ENCODE measurements at regions not wholly inside any gene's neighbourhood (a gene's known extent, or its start where the extent isn't known, plus 50 kb on each side); places are given as distances from the start of the nearest gene placed in this dataset.
A peak's percentile ranks its signal among the peaks of the same experiment; 100 is the strongest.

GRCh38 chr14:83395321-83395720 is 1861.7 kb upstream of the SEL1L start:
- DNase-seq = no peak

DNA sequence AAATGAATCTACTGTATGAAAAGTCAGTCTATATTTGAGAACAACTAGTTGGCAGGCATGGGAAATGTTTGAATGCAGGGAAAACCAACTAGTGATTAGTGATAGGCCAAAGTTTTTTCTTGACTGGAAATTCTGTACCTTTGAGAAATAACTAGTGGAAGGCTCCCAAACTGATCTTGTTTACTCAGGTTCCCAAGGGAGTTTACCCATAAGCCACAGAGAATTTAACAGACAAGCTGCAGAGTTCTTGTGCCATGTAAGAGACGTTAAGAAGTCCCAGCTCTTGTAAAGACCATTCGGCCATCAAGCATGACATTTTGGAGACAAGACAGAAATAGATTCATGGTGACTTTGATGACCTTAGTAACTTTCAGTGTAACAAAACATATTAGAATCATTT is 1882.8 kb upstream of the SEL1L start:
- no peak for DNase-seq

DNA sequence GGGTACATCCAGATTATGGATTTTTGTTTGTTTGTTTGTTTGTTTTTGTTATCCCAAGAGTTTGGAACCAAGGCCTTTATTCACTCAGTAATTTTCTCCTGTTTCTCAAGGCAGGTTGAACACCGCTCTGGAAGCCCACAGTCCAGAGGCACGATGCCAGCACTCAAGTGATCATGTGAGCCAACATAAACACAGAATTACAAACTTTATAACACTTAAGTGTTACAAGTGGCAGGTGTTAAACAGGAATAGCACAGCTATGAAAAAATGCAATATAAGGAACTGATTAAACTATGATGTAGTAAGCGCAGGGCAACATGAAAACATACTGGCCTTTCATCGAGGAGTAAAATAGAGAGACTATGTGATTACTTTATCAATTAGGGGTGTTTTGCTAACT is 1885.8 kb upstream of the SEL1L start:
- no peak for DNase-seq

DNA sequence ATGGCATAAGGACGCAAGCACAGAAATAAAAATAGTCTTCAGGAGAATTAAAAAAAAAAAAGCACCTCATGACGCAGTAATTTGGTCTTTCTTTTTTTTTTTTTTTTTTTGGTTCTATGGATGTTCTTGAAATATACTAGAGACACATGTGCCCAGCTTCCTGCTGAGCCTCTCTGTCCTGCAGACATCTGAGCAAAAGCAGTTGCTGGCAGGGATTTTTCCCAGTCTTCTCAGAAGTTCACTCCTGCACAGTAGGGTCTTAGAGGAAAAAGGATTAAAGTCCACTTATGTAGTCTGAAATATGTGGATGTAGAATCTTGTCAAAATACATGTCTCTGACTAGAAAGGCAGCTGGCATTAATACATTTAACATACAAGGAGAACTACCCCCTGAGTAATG is 1888.1 kb upstream of the SEL1L start:
- DNase-seq = no peak

DNA sequence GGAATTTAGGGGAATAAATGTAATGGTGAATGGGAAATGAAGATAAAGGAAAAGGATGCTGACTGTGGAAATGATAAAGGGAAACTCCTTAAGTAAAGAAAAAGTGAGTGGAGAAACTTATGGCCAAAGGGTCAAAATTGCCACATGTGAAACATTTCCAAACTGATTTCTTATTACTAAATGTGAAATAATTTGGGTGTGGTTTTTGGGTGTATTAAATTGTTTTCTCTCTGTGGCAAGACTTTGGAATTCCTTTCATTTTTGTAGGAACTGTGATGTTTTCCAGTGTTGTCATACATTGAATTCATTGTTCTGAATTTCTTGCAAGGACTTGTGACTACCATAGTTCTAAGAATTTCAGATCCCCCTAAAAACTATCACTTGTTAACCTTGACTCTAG is 1891.5 kb upstream of the SEL1L start:
- DNase-seq = no peak

- no peak for DNase-seq
These were observed 1892.1 kb upstream of the SEL1L start for GRCh38 chr14:83425706-83426105.

- no peak for DNase-seq
These were observed 1900.0 kb upstream of the SEL1L start for GRCh38 chr14:83433618-83434017.

DNA sequence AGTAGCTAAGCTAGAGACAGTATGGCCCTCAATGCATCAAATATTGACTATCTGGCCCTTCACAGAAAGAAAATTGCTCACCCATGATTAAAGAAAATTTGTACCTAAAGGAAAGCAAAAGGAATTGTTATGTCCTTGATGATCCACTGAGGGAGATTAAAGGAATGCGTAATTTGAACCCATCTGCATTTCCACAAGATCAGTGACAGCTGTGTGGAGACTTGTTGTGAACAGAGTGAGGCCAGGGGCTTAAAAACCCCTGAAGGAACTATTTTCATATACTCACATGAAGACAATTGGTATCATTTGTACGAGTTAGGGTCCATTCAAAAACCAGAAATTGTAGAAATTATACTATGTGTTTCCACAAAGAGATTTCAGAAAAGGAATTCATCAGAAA is 1908.1 kb upstream of the SEL1L start:
- DNase-seq = no peak

GRCh38 chr14:83455561-83455960 is 1921.9 kb upstream of the SEL1L start:
- no peak for DNase-seq

- no peak for DNase-seq
These were observed 1927.9 kb upstream of the SEL1L start for GRCh38 chr14:83461521-83461920.

- DNase-seq = no peak
These were observed 1929.1 kb upstream of the SEL1L start for GRCh38 chr14:83462759-83463158.

DNA sequence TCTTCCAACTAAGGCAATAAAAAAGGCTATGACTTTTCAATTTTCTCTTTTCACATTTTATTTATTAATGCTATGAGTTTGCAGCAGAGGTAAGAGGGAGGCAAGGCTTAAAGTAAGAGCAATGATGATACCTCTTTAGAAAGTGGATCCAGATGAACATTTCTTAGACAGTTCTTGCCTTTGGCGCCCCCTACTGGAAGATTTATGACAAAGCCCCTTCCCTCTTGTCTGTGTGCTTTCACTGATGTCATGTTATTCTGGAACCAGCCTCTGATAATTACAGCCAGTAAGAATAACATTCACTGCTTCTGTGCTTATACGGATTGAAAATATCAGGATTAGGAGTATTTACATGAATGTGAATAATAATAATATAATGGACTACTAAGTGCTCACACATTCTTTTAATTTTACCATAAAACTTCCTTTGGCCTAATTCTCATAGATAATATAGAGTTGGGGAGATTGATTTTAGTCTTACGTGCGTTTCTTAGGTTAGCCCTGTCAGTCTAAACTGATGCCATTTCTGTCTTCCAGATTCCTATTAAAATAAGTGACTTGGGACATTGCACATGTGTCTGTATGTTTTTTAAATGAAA is 1929.9 kb upstream of the SEL1L start:
- DNase-seq = peak; percentile 47

- no peak for DNase-seq
These were observed 1934.2 kb upstream of the SEL1L start for GRCh38 chr14:83467811-83468210.

GRCh38 chr14:83470466-83470865 is 1936.8 kb upstream of the SEL1L start:
- DNase-seq = no peak

DNA sequence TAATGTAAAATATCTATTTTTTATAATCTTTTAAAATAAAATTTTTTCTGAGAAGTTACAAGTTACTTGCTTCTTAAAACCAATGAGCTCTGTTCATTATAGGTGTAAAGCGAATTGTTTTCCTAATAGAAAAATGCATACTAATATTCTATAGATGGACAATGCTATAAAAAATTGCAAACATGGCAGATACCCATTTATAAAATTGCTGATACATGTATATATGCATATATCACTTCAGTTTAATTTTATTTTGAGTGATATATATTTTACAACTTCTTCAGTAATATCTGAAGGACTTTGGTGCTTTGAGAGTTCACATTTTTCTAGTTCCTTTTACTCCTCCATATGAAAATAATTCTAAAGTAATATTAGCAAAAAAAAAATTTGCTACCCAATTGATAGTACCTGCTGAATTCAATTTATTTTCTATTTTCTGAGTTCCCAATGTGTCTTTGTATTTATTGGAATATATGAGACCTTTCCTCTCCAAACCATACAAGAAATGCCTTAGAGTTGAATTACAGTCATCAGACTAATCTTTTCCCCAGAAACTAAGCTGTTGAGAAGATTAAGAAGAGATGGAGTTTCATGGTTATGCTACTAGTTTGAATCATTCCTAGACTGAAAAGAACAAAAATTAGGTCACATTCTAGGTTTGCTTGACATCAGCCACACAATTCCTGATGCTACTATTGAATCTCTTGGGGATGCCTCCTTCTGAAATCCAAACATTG is 1937.5 kb upstream of the SEL1L start:
- no peak for DNase-seq

DNA sequence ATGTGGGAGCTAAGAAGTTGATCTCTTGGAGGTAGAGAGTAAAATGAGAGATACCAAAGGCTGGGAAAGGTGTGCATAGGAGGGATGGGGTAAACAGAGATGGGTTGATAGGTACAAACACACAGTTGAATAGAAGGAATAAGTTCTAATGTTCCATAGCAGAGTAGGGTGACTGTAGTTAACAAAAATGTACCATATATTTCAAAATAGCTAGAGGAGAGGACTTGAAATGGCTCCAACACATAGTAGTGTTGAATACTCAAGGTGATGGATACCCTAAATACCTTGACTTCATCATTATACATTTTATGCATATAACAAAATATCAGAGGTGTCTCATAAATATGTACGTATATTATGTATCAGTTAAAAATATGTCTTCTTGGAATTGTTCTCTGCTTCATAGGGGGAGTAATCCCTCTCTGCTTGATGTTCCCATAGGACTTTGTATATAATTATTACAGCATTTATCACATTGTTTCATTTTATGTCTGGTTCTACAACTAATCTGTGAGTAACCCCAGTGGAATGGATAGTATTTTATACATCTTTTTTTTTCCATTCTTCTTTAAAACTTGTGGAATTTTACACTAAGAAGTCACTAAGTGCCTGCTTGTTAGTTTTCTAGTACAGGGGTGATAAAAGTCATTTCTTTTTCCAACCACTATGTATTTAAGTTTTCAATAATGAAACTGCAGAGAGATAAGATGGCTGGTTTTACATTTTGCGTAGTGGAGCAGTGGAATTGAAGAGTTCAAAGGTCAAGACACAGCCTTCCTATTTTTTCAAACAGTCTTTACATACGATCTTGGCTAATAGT is 1940.0 kb upstream of the SEL1L start:
- no peak for DNase-seq

GRCh38 chr14:83478741-83479140 is 1945.1 kb upstream of the SEL1L start:
- no peak for DNase-seq

- no peak for DNase-seq
These were observed 1949.4 kb upstream of the SEL1L start for GRCh38 chr14:83483063-83483462.

DNA sequence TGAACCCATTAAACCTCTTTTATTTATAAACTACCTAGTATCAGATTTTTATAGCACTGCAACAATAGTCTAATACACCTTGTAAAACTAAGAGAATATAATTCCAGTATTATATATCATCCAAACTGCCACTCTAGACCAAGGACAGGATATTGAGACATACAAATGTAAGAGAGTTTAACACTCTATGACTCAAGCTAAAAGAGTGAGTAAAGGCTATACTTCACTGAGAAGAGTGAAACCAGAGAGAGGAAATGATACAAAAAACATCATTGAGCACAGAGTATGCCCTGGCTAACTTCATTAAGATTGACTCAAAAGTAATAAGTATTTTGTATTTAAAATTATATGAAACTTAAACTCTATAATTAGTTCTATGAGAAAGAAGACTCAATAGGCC is 1951.9 kb upstream of the SEL1L start:
- peak; percentile 1 for DNase-seq

DNA sequence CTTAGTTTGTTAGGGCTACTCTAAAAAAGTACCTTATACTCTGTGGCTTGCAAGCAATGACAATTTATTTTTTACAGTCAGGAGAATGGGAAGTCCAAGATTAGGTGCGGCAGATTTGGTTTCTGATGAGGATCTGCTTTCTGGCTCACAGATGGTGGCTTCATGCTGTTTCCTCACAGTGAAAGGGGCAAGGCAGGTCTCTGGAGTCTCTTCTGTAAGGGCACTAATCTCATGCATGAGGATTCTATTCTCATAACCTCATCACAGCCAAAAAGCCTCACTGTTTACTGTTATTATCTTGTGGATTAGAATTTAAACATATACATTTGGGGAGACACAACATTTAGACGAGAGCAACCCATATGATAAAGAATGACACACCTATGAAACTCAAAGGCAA is 1957.4 kb upstream of the SEL1L start:
- DNase-seq = no peak

- DNase-seq = no peak
These were observed 1987.2 kb upstream of the SEL1L start for GRCh38 chr14:83520837-83521236.

GRCh38 chr14:83529531-83529930 is 1995.9 kb upstream of the SEL1L start:
- DNase-seq = no peak

DNA sequence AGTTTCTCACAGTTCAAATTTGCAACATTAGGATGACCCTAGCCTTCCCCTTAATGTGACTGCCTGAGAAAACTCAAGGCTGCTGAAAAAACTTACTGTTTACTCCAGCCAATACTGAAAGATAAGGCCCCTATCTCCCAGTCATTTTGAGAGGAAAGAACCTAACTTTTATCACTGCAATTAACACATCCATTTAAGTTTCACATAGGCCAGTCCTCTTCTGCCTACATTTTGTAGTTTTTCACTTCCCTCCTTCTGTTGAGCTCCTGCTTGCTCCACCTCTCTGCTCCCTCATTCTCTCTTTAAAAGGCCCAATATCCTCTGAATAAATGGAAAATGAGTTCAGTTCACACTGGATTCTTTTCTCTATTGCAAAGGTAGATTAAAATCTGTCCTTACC is 1996.2 kb upstream of the FLRT2 start:
- no peak for DNase-seq

GRCh38 chr14:83534995-83535394 is 1994.9 kb upstream of the FLRT2 start:
- DNase-seq = no peak
